NB4 (cell line): ENCODE measurements at regions not wholly inside any gene's neighbourhood (a gene's known extent, or its start where the extent isn't known, plus 50 kb on each side); places are given as distances from the start of the nearest gene placed in this dataset.

ENCODE experiments used
- DNase-seq: peaks from one replicate; pipeline ENCODE4 v3.0.0; 2010; ENCODE audit warnings: low read depth
- H3K4me3 ChIP-seq: one replicate; pipeline ENCODE4 v1.5.1; 2011; ENCODE audit warnings: mild to moderate bottlenecking, low read depth, low read length, moderate library complexity
- CTCF ChIP-seq: IDR thresholded peaks from one replicate; pipeline ENCODE4 v1.5.1; 2012; ENCODE audit warnings: low read depth, low read length
- MAX ChIP-seq: IDR thresholded peaks from 2 replicates; pipeline ENCODE4 v1.6.1; 2011; ENCODE audit warnings: low read depth, low read length
- MYC ChIP-seq: IDR thresholded peaks from 2 replicates; pipeline ENCODE4 v1.6.1; 2011; ENCODE audit warnings: low read depth, low read length
- POLR2A ChIP-seq: IDR thresholded peaks from 2 replicates; pipeline ENCODE4 v1.6.1; 2011; ENCODE audit warnings: mild to moderate bottlenecking; ENCODE audit not compliant: insufficient read length; ENCODE audit errors: extremely low read depth

- no peak for TF ChIP-seq POLR2A
- no peak for TF ChIP-seq MAX
- no peak for TF ChIP-seq CTCF
- no peak for TF ChIP-seq MYC
- H3K4me3 ChIP-seq: no peak overlapping the region
- no peak for DNase-seq
Measured at GRCh38 chr9:87088192-87088591, 140.9 kb upstream of the GAS1 start.

GRCh38 chr9:87088621-87089365 lies 141.5 kb upstream of the GAS1 start:
- no peak overlapping the region for H3K4me3 ChIP-seq
- DNase-seq: no peak
- TF ChIP-seq MAX (no peak), POLR2A (no peak), MYC (no peak), CTCF (no peak)

- DNase-seq: no peak
- TF ChIP-seq MYC (no peak), CTCF (no peak)
- H3K4me3 ChIP-seq: no peak overlapping the region
Measured at GRCh38 chr9:87089506-87089905, 142.2 kb upstream of the GAS1 start.

- TF ChIP-seq MAX (no peak), POLR2A (no peak), CTCF (no peak), MYC (no peak)
- H3K4me3 ChIP-seq: no peak overlapping the region
- DNase-seq: no peak
Measured at GRCh38 chr9:87089929-87090328, 142.6 kb upstream of the GAS1 start.

GRCh38 chr9:87093777-87094176 lies 146.5 kb upstream of the GAS1 start:
- no peak overlapping the region for H3K4me3 ChIP-seq
- DNase-seq: no peak
- TF ChIP-seq POLR2A (no peak), CTCF (no peak), MYC (no peak), MAX (no peak)

GRCh38 chr9:87095951-87096350 lies 148.6 kb upstream of the GAS1 start:
- no peak for TF ChIP-seq POLR2A
- TF ChIP-seq CTCF: no peak
- no peak for TF ChIP-seq MAX
- no peak for TF ChIP-seq MYC
- H3K4me3 ChIP-seq: no peak overlapping the region
- DNase-seq: no peak
